ENCODE measurements at regions not wholly inside any gene's neighbourhood (a gene's known extent, or its start where the extent isn't known, plus 50 kb on each side); places are given as distances from the start of the nearest gene placed in this dataset.

GRCh38 chr5:173801006-173801405 lies 87.1 kb upstream of the CPEB4 start:
- TF ChIP-seq EZH2phosphoT487 (IDR thresholded peaks at IDR 0.05; ENCODE audit: low read depth) (no peak), CTCF (IDR thresholded peaks at IDR 0.05; ENCODE audit: low read depth, low read length) (no peak)
- H3K4me2 ChIP-seq (ENCODE audit: low read length), result no peak overlapping the region
- no peaks in the 10 kb centered on the region for H3K36me3 ChIP-seq (replicated peaks; ENCODE audit: low read depth, low read length)
- H3K9ac ChIP-seq (ENCODE audit: low read length), result no peak overlapping the region
- H4K20me1 ChIP-seq (ENCODE audit: insufficient read depth, low read length), result no peaks in the 10 kb centered on the region
- H3K27me3 ChIP-seq (ENCODE audit: low read depth, low read length), result peaks cover 8% of the 10 kb centered on the region
- H3K27ac ChIP-seq (ENCODE audit: low read length), result no peak overlapping the region
- H3K4me3 ChIP-seq (ENCODE audit: low read length), result no peak overlapping the region
- no peaks in the 10 kb centered on the region for H3K79me2 ChIP-seq (ENCODE audit: low read length)
- peaks cover 4% of the 10 kb centered on the region; the same call in 1 of the 2 replicates for H3K9me3 ChIP-seq (ENCODE audit: insufficient read depth, low read length)
- H3K4me1 ChIP-seq (ENCODE audit: low read length), result no peaks in the 10 kb centered on the region
- H2AFZ ChIP-seq (ENCODE audit: low read depth, low read length), result no peak overlapping the region

GRCh38 chr5:173802670-173803165 lies 85.4 kb upstream of the CPEB4 start:
- H3K4me1 ChIP-seq (ENCODE audit: low read length), result no peaks in the 10 kb centered on the region
- no peaks in the 10 kb centered on the region for H3K36me3 ChIP-seq (replicated peaks; ENCODE audit: low read depth, low read length)
- H3K9ac ChIP-seq (ENCODE audit: low read length), result no peak overlapping the region
- no peak overlapping the region for H2AFZ ChIP-seq (ENCODE audit: low read depth, low read length)
- H3K79me2 ChIP-seq (ENCODE audit: low read length), result no peaks in the 10 kb centered on the region
- peaks cover 4% of the 10 kb centered on the region; the same call in 1 of the 2 replicates for H3K9me3 ChIP-seq (ENCODE audit: insufficient read depth, low read length)
- TF ChIP-seq EZH2phosphoT487 (IDR thresholded peaks at IDR 0.05; ENCODE audit: low read depth), result no peak
- H3K4me2 ChIP-seq (ENCODE audit: low read length), result no peak overlapping the region
- peaks cover 6% of the 10 kb centered on the region for H3K27me3 ChIP-seq (ENCODE audit: low read depth, low read length)
- no peak overlapping the region for H3K4me3 ChIP-seq (ENCODE audit: low read length)
- no peaks in the 10 kb centered on the region for H4K20me1 ChIP-seq (ENCODE audit: insufficient read depth, low read length)
- H3K27ac ChIP-seq (ENCODE audit: low read length), result no peak overlapping the region

- H2AFZ ChIP-seq (ENCODE audit: low read depth, low read length), result no peak overlapping the region
- no peaks in the 10 kb centered on the region for H3K4me1 ChIP-seq (ENCODE audit: low read length)
- no peaks in the 10 kb centered on the region for H3K79me2 ChIP-seq (ENCODE audit: low read length)
- no peaks in the 10 kb centered on the region for H3K27me3 ChIP-seq (ENCODE audit: low read depth, low read length)
- TF ChIP-seq CTCF (IDR thresholded peaks at IDR 0.05; ENCODE audit: low read depth, low read length) (no peak), EZH2phosphoT487 (IDR thresholded peaks at IDR 0.05; ENCODE audit: low read depth) (no peak)
- no peaks in the 10 kb centered on the region for H3K36me3 ChIP-seq (replicated peaks; ENCODE audit: low read depth, low read length)
- peaks cover 4% of the 10 kb centered on the region; the same call in 1 of the 2 replicates for H3K9me3 ChIP-seq (ENCODE audit: insufficient read depth, low read length)
- no peak overlapping the region for H3K4me2 ChIP-seq (ENCODE audit: low read length)
- no peaks in the 10 kb centered on the region for H4K20me1 ChIP-seq (ENCODE audit: insufficient read depth, low read length)
- H3K4me3 ChIP-seq (ENCODE audit: low read length), result no peak overlapping the region
- H3K27ac ChIP-seq (ENCODE audit: low read length), result no peak overlapping the region
- H3K9ac ChIP-seq (ENCODE audit: low read length), result no peak overlapping the region
Observed at GRCh38 chr5:173804579-173804978, 83.6 kb upstream of the CPEB4 start.

GRCh38 chr5:173806270-173807035 lies 81.7 kb upstream of the CPEB4 start:
- peaks cover 4% of the 10 kb centered on the region; the same call in 1 of the 2 replicates for H3K9me3 ChIP-seq (ENCODE audit: insufficient read depth, low read length)
- TF ChIP-seq EZH2phosphoT487 (IDR thresholded peaks at IDR 0.05; ENCODE audit: low read depth) (no peak), CTCF (IDR thresholded peaks at IDR 0.05; ENCODE audit: low read depth, low read length) (no peak)
- H3K4me2 ChIP-seq (ENCODE audit: low read length), result no peak overlapping the region
- H4K20me1 ChIP-seq (ENCODE audit: insufficient read depth, low read length), result no peaks in the 10 kb centered on the region
- H3K79me2 ChIP-seq (ENCODE audit: low read length), result no peaks in the 10 kb centered on the region
- no peak overlapping the region for H3K4me3 ChIP-seq (ENCODE audit: low read length)
- H3K27me3 ChIP-seq (ENCODE audit: low read depth, low read length), result no peaks in the 10 kb centered on the region
- no peak overlapping the region for H3K9ac ChIP-seq (ENCODE audit: low read length)
- H3K27ac ChIP-seq (ENCODE audit: low read length), result no peak overlapping the region
- no peak overlapping the region for H2AFZ ChIP-seq (ENCODE audit: low read depth, low read length)
- no peaks in the 10 kb centered on the region for H3K4me1 ChIP-seq (ENCODE audit: low read length)
- H3K36me3 ChIP-seq (replicated peaks; ENCODE audit: low read depth, low read length), result no peaks in the 10 kb centered on the region
